Gastroesophageal sphincter (tissue), 3 donors: ENCODE measurements at regions not wholly inside any gene's neighbourhood (a gene's known extent, or its start where the extent isn't known, plus 50 kb on each side); places are given as distances from the start of the nearest gene placed in this dataset.

Source experiments
- CTCF ChIP-seq, 4 experiments: fragments of 200-600 bp in 2 of 4; fragments of 450-650 bp in 2 of 4; sonication (generic) in 1 of 4; IDR thresholded peaks; one replicate each; pipeline ENCODE4 v1.5.1; 2017 to 2019; ENCODE audit warnings: antibody characterized with exemption in 4 of 4, mild to moderate bottlenecking in 2 of 4, moderate library complexity in 2 of 4
- POLR2A ChIP-seq, 2 donors: fragments of 450-650 bp; IDR thresholded peaks; one replicate each; pipeline ENCODE4 v1.6.1; 2017; ENCODE audit warnings: antibody characterized with exemption in 2 of 2, mild to moderate bottlenecking in 2 of 2, moderate library complexity in 1 of 2
- POLR2AphosphoS5 ChIP-seq: sonication (generic); formaldehyde crosslinking; IDR thresholded peaks from one replicate; pipeline ENCODE4 v1.6.1; 2017; ENCODE audit warnings: antibody characterized with exemption

GRCh38 chr12:74988156-74988555, 221.5 kb downstream of the KCNC2 start:
- TF ChIP-seq CTCF (IDR thresholded peaks at IDR 0.05) = no peak
- TF ChIP-seq POLR2AphosphoS5 = no peak
- TF ChIP-seq POLR2A (IDR thresholded peaks at IDR 0.05) = no peak
